Thoracic aorta (tissue), 2 donors: ENCODE measurements at regions not wholly inside any gene's neighbourhood (a gene's known extent, or its start where the extent isn't known, plus 50 kb on each side); places are given as distances from the start of the nearest gene placed in this dataset.

ENCODE experiments used
- ATAC-seq: fragments of 150-250 bp; one replicate; pipeline ENCODE4 v1.8.0; 2017; ENCODE audit warnings: low read depth; ENCODE audit not compliant: insufficient number of reproducible peaks, low FRiP score
- DNase-seq: peaks from one replicate; pipeline ENCODE4 v3.0.0-alpha.2; 2020; ENCODE audit warnings: low spot score
- H3K27ac ChIP-seq, 2 donors: fragments of 200-600 bp; sonication (generic); 1 replicate in 1 of 2; 2 replicates in 1 of 2; pipeline ENCODE4 v1.5.1; 2016; ENCODE audit warnings: mild to moderate bottlenecking in 2 of 2, moderate library complexity in 2 of 2
- H3K27me3 ChIP-seq: fragments of 200-600 bp; sonication (generic); replicated peaks from 2 replicates; pipeline ENCODE4 v1.6.0; 2016; ENCODE audit warnings: mild to moderate bottlenecking; ENCODE audit not compliant: insufficient read depth
- H3K36me3 ChIP-seq: fragments of 200-600 bp; sonication (generic); one replicate; pipeline ENCODE4 v1.5.1; 2016
- H3K4me1 ChIP-seq, 2 donors: fragments of 200-600 bp; sonication (generic); 1 replicate in 1 of 2; 2 replicates in 1 of 2; pipeline versions ENCODE4 v1.5.1 to v1.6.0; 2016; ENCODE audit warnings: low read depth in 2 of 2, mild to moderate bottlenecking in 1 of 2; ENCODE audit not compliant: control insufficient read depth in 1 of 2
- H3K4me3 ChIP-seq: fragments of 200-600 bp; sonication (generic); 2 replicates; pipeline ENCODE4 v1.5.1; 2016; ENCODE audit warnings: mild to moderate bottlenecking
- H3K9me3 ChIP-seq: fragments of 200-600 bp; sonication (generic); 2 replicates; pipeline ENCODE4 v1.5.1; 2016
- TF ChIP-seq, protein P1 (sequence below): fragments of 200-600 bp; sonication (generic); IDR thresholded peaks from one replicate; pipeline ENCODE4 v1.5.1; 2019; ENCODE audit warnings: antibody characterized with exemption

DNA sequence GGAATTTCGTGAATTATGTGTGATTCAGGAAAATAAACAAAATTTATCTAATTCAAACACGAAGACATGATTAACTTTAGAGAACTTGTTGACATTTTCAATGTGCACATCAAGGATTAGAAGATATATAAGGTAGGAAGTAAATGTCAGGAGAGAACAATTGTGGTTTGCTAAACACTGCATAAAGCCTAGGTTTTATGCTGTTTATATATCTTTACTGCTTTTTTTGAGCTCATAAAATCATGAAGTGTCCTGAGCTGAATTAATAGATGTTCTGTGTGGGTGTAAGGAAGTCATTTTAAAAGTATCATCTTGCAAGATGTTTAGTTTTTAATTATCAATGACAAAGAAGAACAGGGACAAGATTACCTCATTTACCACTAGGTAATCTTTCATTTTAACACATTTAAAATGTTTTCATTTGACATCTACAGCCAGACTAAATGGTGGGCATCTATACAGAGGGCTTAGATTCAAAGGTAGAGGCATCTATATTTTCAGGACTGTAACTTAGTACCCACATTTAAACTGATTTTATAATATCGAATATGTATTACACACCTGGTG lies 382.8 kb downstream of the ADAMTS20 start:
- Histone ChIP-seq H3K4me1 (no peaks in the 10 kb centered on the region), H3K36me3 (no peaks in the 10 kb centered on the region), H3K27ac (no peak overlapping the region), H3K9me3 (no peaks in the 10 kb centered on the region), H3K27me3 (no peaks in the 10 kb centered on the region), H3K4me3 (no peak overlapping the region)
- TF ChIP-seq, protein P1, sequence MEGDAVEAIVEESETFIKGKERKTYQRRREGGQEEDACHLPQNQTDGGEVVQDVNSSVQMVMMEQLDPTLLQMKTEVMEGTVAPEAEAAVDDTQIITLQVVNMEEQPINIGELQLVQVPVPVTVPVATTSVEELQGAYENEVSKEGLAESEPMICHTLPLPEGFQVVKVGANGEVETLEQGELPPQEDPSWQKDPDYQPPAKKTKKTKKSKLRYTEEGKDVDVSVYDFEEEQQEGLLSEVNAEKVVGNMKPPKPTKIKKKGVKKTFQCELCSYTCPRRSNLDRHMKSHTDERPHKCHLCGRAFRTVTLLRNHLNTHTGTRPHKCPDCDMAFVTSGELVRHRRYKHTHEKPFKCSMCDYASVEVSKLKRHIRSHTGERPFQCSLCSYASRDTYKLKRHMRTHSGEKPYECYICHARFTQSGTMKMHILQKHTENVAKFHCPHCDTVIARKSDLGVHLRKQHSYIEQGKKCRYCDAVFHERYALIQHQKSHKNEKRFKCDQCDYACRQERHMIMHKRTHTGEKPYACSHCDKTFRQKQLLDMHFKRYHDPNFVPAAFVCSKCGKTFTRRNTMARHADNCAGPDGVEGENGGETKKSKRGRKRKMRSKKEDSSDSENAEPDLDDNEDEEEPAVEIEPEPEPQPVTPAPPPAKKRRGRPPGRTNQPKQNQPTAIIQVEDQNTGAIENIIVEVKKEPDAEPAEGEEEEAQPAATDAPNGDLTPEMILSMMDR = no peak
- ATAC-seq (no peak), DNase-seq (no peak)

DNA sequence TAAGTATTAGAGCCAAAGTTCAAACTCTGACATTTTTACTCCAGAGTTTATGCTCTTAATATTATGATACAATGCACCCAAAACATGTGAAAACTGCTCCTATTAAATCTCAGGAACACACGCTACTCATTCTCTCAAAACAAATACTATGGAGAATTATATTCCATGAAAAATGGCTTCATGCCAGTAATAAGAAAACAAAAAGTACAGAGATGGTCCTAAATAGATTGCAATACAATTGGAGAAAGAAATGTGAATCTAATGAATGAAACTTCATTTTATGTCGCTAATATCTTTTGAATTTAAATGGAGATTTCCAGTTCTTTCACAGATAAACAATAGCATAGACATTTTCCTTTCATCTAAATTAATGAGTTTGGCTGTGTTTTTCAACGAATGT lies 384.3 kb downstream of the ADAMTS20 start:
- Histone ChIP-seq H3K4me1 (no peaks in the 10 kb centered on the region), H3K4me3 (no peak overlapping the region), H3K27ac (no peak overlapping the region), H3K36me3 (no peaks in the 10 kb centered on the region), H3K9me3 (no peaks in the 10 kb centered on the region), H3K27me3 (no peaks in the 10 kb centered on the region)
- TF ChIP-seq, protein P1 = no peak
- no peak for DNase-seq
- no peak for ATAC-seq

DNA sequence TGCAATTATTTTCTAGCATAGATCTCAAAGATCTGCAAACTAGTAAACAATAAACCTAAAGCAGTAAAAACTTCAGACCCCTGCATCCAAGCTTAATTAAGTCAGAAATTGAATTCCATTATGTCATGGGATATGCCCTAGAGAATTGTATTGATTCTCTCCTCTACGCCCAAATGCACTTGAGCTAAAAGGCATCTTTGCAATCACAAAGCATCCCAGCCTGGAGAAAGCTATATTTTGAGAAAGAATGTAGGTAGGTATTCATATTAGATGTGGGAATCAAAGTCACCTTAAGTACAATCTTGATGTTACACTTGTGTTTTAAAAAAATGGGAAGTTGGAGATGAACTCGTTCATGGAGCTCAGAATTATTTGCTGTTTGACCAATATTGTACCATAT lies 386.7 kb downstream of the ADAMTS20 start:
- no peak overlapping the region for H3K27ac ChIP-seq
- H3K4me3 ChIP-seq = no peak overlapping the region
- H3K36me3 ChIP-seq = no peaks in the 10 kb centered on the region
- H3K27me3 ChIP-seq = no peaks in the 10 kb centered on the region
- H3K9me3 ChIP-seq = no peaks in the 10 kb centered on the region
- TF ChIP-seq, protein P1 = no peak
- no peak for DNase-seq
- H3K4me1 ChIP-seq = no peaks in the 10 kb centered on the region
- no peak for ATAC-seq

DNA sequence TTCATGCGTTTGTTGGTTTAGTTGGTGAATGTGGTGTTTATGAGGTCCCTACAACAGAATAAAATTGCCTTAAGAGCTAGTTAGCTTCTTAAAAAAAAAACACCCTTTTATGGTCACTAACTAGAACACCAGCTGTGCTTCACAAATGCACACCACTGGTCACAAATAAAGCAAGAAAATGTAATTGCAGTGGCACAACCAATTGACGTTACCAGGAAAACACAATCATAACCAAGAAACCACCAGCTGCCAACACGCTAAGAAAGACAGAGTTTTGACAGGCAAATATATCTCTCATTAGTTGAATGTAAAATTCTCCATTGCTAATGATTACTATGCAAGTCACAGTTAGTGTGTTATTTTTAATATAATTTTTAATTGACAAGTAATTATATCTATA lies 389.9 kb downstream of the ADAMTS20 start:
- Histone ChIP-seq H3K27me3 (no peaks in the 10 kb centered on the region), H3K9me3 (no peaks in the 10 kb centered on the region), H3K36me3 (no peaks in the 10 kb centered on the region), H3K27ac (no peak overlapping the region), H3K4me1 (no peaks in the 10 kb centered on the region), H3K4me3 (no peak overlapping the region)
- TF ChIP-seq, protein P1 = no peak
- ATAC-seq = no peak
- DNase-seq = no peak

DNA sequence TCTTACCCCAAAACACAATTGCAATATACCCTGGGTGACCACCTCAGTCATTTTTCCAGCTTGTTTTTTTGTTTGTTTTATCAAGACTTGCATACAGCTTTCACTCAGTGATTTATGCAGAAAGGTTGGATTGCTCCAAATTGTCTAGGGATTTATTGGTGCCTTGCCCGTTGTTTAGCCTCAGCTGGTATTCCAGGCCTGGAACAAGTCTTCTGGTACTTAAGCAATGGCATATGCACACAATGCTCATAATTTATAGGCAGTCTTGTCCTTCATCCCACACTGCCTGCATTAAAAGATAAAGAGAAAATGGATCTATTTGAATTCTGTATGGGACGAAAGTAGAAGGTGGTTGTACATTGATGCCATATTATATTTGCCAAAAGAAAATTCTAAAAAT lies 392.5 kb downstream of the ADAMTS20 start:
- Histone ChIP-seq H3K27ac (no peak overlapping the region), H3K36me3 (no peaks in the 10 kb centered on the region), H3K4me3 (no peak overlapping the region), H3K4me1 (no peaks in the 10 kb centered on the region), H3K9me3 (no peaks in the 10 kb centered on the region), H3K27me3 (no peaks in the 10 kb centered on the region)
- ATAC-seq = no peak
- TF ChIP-seq, protein P1 = no peak
- no peak for DNase-seq
